Erythroblast (primary cell): ENCODE measurements at regions not wholly inside any gene's neighbourhood (a gene's known extent, or its start where the extent isn't known, plus 50 kb on each side); places are given as distances from the start of the nearest gene placed in this dataset.

ENCODE experiments used
- GATA1 ChIP-seq: IDR thresholded peaks from 2 replicates; pipeline ENCODE4 v1.6.1; 2011; ENCODE audit warnings: low read depth, mild to moderate bottlenecking, control low read depth, low read length, moderate library complexity
- POLR2A ChIP-seq: IDR thresholded peaks from 2 replicates; pipeline ENCODE4 v1.6.1; 2011; ENCODE audit warnings: mild to moderate bottlenecking, low read length

GRCh38 chr3:188948281-188948996, 223.3 kb upstream of the TPRG1 start:
- no peak for TF ChIP-seq POLR2A
- TF ChIP-seq GATA1 = no peak
